EL (cell line): ENCODE measurements at regions not wholly inside any gene's neighbourhood (a gene's known extent, or its start where the extent isn't known, plus 50 kb on each side); places are given as distances from the start of the nearest gene placed in this dataset.

Experiments
- DNase-seq: peaks from one replicate; pipeline ENCODE4 v3.0.0-alpha.2; 2016

DNA sequence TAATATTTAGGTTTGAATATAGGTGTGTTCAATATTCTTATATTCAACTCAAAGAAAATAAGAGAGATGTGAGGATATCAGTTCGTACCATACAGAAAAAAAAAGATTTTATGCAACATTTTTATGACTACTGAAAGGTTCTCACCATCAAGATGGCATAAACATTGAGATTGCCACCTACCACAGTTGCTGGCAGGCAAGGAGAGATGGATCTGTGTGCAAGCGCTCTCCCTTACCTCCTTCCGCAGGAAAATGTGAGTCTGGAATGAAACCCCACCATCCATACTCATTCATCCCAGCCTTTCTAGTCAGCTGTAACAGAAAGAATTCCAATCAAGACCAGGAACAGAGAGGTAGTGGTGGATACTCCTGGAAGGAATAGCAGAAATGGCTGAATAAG is 376.9 kb downstream of the PPP3CA start:
- DNase-seq, result no peak

DNA sequence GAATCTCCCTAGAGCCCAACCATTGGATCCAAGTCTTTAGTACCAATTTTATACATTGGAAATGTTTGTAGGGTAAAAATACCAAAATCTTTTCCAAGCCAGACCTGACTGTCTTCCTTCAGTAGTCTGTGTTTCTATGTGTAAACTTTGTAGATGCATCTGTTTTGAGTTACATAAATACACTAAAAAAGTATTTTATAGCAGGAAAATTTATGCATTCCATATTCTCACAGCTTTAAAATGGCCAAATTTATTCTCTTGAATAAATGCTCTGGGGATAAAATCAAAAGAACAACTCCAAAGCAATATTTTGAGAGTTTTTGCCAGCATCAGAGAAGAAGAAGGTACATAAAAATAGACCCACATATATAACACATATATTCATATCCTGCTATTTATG is 377.4 kb downstream of the PPP3CA start:
- no peak for DNase-seq

DNA sequence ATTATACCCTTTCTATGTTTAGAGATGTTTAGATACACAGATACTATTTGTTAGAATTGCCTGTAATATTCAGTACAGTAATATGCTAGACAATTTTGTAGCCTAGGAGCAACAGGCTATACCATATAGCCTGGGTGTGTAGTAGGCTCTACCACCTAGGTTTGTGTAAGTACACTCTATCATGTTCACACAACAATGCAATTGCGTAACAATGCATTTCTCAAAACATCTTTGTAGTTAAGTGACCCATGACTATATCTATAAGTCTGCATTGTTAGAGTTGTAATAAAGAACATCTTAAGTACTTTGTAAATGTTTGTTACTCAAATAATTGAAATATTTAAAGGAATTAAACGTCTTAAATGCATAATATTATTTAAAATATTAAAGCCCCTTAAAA is 379.3 kb downstream of the PPP3CA start:
- DNase-seq, result no peak

DNA sequence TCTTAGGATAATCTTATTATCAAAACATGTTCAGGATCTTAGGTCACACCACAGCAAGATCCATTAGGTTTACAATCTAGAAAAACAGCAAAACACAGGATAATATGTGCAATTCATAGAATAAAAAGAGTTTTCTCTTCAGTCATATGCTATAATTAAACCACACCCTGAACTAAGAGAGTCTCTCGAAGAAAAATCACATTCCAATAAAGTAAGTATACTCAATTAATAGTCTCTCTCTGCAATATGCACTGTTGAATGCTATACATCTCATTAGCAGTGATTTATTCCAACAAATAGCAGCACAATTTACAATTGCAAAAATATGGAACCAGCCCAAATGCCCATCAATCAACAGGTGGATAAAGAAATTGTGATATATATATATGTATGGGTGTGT is 383.7 kb downstream of the PPP3CA start:
- no peak for DNase-seq

DNA sequence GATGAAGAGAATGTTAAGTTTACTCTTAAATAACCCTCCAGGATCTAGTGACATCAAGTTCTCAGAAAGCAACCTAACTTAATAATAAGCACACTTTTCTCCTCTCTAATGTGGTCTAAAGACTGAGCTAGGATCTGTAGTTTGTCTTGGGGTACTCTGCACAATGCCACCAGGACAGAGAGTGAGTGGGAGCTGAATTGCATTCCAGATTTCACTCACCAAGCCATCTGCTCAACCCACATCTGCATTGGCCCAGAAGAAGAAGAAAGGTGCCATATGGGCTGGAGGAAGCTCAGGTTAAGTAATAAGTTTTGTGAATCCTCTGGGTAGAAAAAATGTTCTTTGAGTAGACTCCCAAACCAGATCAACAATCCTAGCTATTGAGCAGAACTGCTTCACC is 384.6 kb downstream of the PPP3CA start:
- no peak for DNase-seq

DNA sequence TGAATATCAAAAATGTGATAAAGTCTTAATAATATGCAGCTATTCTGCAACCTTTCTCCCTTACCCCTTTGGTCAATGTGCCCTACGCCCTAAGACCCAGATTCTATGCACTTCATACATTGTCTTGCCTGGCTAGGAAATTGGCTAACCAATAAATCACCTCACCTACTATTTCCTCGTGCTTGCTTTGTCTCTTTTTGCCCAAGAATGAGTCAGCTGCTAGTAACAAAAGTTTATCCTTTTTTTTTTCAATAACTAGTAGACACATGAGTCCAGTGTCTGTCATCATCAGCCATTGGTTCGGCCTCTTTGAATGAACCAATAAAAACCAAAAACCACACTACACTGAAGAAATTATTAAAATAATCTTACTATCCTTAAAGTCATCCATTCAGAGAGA is 387.1 kb downstream of the PPP3CA start:
- DNase-seq, result no peak

DNA sequence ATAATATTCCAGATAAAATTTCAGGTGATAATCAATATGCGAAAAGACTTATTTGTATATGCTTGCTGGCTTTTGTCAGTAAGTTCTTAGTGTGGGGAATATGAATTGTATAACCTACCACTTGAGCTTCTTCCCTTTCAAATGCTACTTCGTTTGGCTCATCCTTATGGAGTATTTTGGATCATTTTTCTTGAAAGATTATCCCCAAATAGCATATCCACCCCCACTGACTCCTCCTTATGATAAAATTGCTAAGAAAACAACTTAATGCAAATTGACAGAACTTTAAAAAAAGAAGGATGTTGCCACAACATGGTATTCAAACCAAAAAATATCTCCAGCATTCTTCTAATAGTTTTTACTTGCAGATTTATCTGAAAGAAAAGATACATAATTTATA is 393.3 kb downstream of the PPP3CA start:
- no peak for DNase-seq

DNA sequence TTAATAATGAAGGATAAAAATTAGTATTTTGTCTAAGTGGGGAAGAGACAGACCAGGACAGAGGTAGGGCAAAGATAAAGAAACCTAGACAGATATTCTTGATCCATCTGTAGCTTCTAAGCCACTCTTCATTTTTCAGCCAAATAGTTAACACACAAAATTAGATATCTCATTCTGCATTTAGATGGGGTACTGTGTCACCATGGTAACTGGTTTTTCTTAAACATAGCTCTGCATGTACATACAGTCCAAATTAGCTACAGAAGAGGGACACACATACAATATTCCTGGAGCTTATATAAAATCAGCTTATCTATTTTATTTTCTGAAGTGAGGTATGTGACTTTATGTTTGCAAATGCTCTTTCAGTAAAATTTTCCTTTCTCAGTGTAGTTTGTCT is 393.7 kb downstream of the PPP3CA start:
- no peak for DNase-seq

DNA sequence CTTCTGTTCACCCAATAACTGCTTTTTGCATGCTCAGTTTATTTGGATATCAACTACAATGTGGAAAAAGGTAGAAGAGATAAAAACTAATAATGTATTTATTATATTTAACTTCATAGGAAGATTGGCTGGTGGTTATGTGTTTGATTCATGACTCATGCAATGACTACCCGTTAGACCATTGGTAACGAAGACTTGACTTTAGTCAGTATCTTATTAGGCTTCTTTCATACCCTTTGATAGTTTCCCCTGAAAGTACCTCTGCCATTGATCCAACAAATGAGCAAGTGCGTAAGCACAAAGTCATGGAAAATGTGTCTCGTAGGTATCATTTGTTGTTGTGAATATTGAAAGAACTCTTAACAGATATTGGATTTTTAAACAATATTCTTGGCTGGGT is 394.7 kb downstream of the PPP3CA start:
- no peak for DNase-seq

DNA sequence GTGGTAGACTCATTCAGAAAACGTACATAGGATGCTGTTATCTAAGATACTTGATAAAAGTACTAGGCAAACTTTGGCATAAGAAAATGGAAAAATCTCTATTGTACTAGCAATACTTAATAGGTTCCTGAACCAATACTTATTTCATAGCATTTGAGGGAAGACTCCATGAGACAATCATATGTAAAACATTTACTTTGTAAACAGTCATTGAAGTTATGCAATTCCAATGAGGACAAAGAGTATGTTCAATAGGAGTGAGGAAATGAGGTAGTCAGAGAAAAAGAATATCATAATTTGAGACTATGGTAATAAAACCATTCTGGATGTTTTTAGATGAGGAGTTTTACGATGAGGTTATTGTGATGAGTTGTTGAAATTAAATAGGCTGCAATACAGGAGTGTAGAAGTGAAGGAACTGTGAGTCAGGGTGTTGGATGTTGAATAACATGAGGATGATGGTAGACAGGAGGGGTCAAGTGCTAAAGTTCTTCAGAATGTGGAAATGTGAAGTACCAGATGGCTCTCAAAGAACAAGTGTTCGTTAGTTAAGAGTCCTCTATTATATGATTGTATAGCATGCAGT is 397.9 kb downstream of the PPP3CA start:
- peak; percentile 9 for DNase-seq

DNA sequence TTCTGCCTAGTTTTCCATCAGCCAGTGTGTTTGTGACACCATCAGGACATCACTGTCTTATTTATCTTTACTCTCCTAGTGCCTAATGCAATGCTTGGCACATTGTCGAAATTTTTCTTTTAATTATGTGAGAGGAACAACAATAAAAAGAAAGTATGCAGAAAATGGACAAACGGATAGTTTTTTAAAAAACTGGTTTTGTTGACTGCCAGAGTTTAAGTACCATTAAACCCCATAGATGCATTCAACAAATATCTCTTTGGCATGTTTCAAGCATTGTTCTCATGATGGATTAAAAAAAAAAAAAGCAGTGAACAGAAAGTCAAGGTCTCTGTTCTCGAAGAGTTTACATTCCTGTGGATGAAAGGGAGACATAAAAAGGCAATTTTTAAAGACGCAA is 398.4 kb downstream of the PPP3CA start:
- no peak for DNase-seq

DNA sequence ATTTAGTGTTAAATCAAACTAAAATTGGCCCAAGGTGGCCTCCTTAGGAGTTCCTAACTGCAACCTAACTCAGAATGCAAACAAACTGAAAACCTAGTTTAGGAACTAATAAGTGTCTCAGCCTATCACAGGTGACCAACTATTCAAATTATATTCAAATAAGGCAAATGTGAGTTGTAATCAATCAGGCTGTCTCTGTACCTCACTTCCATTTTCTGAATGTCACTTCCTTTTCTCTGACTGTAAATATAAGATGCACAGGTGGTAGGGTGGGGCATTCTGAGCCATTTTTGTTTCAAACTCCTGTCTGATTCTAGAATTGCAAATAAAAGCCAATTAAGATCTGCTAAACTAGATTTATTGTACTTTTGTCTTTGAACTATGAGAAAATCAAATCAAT is 401.5 kb downstream of the PPP3CA start:
- no peak for DNase-seq

DNA sequence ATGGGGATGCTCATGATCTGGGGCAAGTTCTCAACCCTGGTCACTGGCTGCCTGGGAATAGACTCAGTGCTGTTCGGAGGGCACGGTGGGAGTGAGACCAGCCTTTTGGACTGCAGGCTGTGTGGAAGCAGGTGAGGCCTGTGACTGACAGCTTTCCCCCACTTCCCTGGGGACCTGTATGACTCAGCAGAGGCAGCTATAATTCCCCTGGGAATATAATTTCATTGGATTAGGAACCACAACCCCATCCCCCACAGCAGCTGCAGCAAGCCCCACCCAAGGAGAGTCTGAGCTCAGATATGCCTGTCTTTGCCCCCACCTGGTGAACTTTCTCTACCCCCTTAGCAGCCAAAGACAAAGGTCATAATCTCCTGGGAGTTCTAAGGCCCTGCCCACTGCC is 408.6 kb downstream of the PPP3CA start:
- no peak for DNase-seq

DNA sequence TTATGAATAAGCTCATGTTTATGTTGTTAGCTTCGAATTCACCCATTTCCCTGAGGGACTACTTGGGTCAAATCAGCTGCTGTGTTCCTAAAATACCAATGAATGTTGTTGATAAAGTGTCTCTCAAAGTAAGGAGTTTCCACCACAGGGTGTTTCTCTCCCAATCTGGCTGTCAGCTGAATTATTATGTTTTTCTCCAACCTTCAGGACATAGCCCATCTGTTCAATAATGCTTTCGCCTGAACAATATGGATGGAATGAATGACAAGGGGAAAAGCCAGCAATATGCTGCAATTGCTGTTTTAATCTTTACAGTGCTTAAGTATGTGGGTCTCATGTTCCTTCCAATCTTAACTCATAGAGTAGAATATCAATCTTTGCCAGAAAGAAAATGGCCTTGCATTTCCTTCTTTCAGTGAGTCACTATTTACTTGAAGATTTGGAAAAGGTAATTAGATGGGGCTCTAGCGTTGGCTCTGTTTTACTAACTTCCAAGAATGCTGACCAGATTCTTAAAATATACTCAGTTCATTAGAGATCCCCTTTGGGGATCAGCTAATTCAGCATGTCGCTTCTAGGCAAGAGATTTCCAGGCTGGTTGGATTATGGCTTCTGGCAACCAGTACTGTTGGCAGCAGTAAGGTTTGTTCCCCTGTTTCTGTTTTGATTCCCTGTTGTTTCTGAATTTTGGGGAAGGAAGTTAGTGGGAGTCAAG is 410.5 kb downstream of the PPP3CA start:
- no peak for DNase-seq

DNA sequence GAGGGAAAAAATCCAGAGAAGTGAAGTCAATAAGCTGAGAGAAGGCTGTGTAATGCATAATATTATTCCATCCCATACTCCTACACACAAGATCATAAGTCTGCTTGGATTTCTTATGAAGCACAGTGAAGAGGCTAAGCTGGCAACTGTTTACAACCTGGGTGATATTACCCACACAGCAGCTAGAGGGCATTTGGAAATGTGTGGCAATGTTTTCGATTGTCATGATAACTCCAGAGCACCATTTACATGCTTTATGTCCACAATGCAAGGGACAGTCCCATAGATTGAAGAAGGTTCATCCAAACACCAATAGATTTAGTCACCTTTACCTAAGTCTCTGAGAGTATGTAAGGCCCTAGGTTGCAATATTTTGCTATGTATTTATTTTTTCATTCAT is 412.2 kb downstream of the PPP3CA start:
- DNase-seq, result peak; percentile 4

DNA sequence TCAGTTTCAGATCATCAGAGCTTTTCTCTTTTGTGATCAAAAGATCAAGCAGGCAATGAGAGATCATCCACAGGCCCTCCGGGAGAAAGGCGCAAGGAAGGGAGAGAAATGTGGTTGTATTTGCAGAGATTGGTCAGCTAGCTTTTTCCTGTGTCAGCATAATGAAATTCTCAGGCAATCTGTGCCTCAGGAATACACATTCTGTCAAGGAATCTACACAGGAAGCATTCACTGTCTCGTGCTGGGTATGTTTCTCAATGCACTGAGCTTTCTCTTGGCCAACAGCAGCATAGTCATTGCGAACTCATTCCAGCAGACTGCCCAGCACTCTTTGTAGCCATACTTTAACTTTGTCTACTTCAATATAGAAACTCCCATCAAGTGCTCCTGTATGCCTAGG is 413.7 kb downstream of the PPP3CA start:
- DNase-seq, result peak; percentile 19

DNA sequence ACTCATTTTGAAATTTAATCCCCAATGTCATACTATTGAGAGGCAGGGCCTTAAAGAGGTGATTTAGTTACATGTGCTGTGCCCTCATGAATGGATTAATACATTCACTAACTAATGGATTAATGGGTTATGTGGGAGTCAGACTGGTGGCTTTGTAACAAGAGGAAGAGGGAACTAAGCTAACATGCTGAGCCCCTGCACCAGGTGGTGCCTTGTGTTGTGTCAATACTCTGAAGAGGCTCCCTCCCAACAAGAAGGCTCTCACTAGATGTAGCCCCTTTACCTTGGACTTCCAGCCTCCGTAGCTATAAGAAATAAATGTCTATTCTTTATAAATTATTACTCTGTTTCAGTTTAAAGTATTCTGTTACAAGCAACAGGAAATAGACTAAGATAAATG is 411.9 kb upstream of the EMCN start:
- DNase-seq, result no peak

DNA sequence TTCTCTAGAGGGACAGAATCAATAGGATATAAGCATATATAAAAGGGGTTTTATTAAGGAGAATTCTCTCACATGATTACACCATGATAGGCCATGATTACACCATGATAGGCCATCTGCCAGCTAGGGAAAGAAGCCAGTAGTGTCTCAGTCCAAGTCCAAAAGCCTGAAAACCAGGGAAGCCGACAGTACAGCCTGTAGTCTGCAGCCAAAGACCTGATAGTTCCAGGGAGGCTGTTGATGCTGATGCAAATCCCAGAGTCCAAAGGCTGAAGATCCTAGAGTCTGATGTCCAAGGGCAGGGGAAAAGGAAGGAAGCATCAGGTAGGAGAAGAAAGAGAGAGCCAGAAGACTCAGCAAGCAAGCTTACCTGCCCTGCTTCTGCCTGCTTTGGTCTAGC is 411.3 kb upstream of the EMCN start:
- DNase-seq, result no peak

DNA sequence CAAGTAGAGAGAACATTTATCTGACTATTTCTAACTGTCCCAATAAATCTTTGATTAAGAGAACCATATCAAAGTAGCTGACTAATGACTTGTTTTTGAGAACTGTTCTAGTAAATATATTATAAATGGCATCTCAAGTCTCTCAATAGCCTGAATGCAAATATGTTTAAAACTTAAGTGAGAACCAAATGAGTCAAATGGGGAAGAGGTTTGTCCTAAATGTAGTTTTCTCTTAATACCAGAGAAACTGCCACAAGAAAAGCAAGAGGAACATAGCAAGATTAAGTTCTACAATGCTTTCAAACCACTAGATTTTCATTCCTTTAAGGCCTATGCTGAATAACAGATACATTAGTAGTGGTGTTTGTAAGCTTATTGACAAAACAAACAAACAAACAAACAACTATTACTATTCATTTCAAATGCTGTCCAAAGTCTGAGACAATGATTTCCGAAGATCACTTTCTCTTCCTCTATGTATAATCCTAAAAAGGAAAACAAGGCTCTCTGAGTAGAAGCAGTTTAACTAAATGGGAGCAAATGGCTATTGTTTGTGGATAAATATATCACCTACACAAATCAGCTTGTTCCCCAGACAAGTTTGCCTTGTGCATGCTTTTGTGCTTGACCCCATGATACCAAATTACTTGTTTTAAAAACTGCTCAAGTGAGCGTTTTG is 408.4 kb upstream of the EMCN start:
- DNase-seq, result no peak

DNA sequence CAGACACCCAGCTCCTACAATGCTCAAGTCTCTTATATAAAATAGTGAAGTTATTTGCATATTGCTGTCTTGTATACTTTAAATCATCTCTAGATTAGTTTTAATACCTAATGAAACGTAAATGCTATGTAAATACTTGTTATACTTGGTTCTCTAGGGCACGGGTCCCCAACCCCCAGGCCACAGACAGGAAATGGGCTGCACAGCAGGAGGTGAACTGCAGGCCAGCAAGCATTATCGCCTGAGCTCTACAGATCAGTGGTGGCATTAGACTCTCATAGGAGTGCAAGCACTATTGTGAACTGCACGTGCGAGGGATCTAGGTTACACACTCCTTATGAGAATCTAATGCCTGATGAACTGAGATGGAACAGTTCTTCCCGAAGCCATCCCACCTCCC is 395.9 kb upstream of the EMCN start:
- DNase-seq, result no peak

DNA sequence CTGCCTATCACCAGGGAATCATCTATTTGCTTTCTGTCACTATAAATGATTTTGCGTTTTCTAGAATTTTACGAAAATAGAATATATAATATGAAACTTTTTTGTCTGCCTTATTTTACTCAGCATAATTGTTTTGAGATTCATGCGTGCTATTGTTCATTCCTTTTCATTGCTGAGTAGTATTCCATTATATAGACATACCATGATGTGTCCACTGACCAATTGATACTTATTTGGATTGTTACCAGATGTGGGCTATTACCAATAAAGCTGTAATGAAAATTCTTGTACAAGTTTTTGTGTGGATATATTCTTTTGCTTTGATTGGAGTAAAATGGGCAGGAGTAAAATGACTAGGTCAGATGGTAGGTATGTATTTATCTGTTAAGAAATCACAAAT is 390.7 kb upstream of the EMCN start:
- no peak for DNase-seq

DNA sequence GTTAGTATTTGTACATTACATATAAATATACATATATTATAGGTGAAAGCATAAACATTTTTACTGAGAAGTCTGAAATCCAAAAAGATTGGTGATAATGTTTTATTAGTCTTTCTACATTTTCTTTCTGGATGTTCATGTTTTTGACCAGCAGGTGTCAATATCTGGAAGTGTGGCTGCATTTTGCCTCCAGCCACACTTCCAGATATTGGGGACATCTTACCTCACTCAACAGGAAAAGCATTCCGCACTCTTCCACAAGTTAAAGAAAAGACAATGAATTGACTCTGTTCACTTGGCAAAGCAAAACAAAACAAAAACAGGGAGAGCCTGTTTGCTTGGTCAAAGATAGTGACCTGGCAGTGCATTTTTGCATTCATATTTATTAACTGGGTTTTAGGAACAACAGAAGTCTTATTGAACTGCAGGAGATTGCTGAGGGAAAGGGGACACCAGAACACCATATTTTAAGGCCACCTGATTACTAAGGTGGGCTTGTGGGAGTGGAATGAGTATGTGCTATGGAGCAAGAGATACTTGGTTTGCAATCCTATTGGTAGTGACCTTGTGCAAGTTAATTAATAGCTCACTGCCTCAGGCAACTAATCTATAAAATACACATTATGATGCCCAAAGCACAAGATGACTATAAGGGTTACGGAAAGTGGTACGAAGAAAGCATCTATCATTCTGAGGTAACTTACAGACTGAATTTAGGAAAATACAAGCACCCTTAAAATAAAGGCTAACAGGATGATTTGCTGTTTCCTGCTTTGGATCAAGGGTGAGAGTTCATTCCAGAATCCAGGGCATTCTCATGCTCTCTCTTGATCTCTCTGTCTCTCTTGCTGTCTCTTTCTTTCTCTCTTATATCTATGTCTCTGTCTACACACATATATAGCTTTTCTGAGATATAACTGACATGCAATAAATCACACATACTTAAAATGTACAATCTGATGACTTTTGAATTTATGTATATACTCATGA is 389.9 kb upstream of the EMCN start:
- DNase-seq, result peak; percentile 7

DNA sequence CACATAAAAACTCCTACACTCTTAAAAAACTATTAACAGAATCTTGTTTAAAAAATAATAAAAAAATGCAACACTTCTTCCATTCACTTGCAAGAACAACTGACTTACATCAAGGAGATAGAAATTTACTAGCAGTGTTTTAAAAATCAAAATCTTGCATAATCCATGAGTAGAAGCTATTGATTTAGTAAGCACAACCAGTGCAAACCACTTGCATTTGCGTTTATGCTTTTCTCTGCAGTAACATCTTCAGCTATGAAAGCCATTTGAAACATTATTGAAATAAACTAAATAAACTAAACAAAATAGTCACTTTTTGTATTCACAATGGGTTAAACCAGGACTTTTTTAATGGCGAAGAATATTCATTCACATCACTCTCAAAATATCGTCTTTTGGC is 389.2 kb upstream of the EMCN start:
- no peak for DNase-seq
